ENCODE measurements at regions not wholly inside any gene's neighbourhood (a gene's known extent, or its start where the extent isn't known, plus 50 kb on each side); places are given as distances from the start of the nearest gene placed in this dataset.

GRCh38 chr9:105038051-105038450, 110.1 kb upstream of the ABCA1 start:
- TF ChIP-seq CTCF (IDR thresholded peaks at IDR 0.05; ENCODE audit: low read length) = no peak
- no peak for TF ChIP-seq EZH2 (optimal IDR thresholded peaks at IDR 0.05; ENCODE audit: low read depth, low read length)
